Transverse colon (tissue), 4 donors: ENCODE measurements at regions not wholly inside any gene's neighbourhood (a gene's known extent, or its start where the extent isn't known, plus 50 kb on each side); places are given as distances from the start of the nearest gene placed in this dataset.

ENCODE experiments used
- DNase-seq: peaks from one replicate; pipeline ENCODE4 v3.0.0-alpha.2; 2019
- H3K27ac ChIP-seq, 4 donors: fragments of 200-600 bp; sonication (generic); 2 replicates each; pipeline ENCODE4 v1.5.1; 2016 to 2018; ENCODE audit warnings: inconsistent platforms in 4 of 4
- H3K27me3 ChIP-seq: fragments of 200-600 bp; sonication (generic); 2 replicates; pipeline ENCODE4 v1.5.1; 2017; ENCODE audit warnings: inconsistent platforms
- H3K36me3 ChIP-seq, 4 donors: fragments of 200-600 bp; sonication (generic); 2 replicates each; pipeline ENCODE4 v1.5.1; 2017 to 2019; ENCODE audit warnings: inconsistent platforms in 4 of 4
- H3K4me1 ChIP-seq, 4 donors: fragments of 200-600 bp; sonication (generic); 2 replicates each; pipeline ENCODE4 v1.5.1; 2017 to 2020; ENCODE audit warnings: inconsistent platforms in 4 of 4
- H3K4me3 ChIP-seq, 4 donors: fragments of 200-600 bp; sonication (generic); 1 replicate in 1 of 4; 2 replicates in 3 of 4; pipeline versions ENCODE4 v1.5.1 to v1.6.1; 2017 to 2019; ENCODE audit warnings: inconsistent platforms in 4 of 4
- H3K9me3 ChIP-seq, 2 donors: fragments of 200-600 bp; sonication (generic); 2 replicates each; pipeline ENCODE4 v1.5.1; 2017 to 2019; ENCODE audit warnings: inconsistent platforms in 2 of 2
- EP300 ChIP-seq: sonication (generic); formaldehyde crosslinking; IDR thresholded peaks from one replicate; pipeline ENCODE4 v1.6.1; 2017; ENCODE audit warnings: antibody characterized with exemption, low read depth
- POLR2A ChIP-seq: fragments of 450-650 bp; IDR thresholded peaks from one replicate; pipeline ENCODE4 v1.6.1; 2016; ENCODE audit warnings: antibody characterized with exemption, mild to moderate bottlenecking, moderate library complexity
- POLR2AphosphoS5 ChIP-seq, 3 donors: sonication (generic); formaldehyde crosslinking; IDR thresholded peaks; one replicate each; pipeline ENCODE4 v1.6.1; 2016; ENCODE audit warnings: antibody characterized with exemption in 3 of 3
- WGBS, 2 donors: methylation state at CpG; one replicate each; pipeline ENCODE4 v1.1.5; 2018; ENCODE audit warnings: low coverage in 1 of 2; 5-methylcytosine and 5-hydroxymethylcytosine counted together
- in situ Hi-C, 4 donors: fragments of 200-750 bp; cut with MboI; loops; one replicate each; pipeline versions ENCODE4 v1.15.0 to v1.15.1; 2017; ENCODE audit warnings: low sequenced_read_pairs in 3 of 4, low pct_ligation_motif_present in 1 of 4, low pct_unique_long_range_greater_than_20kb in 1 of 4
- intact Hi-C: fragments of 100-400 bp; cut with DNase I; formaldehyde crosslinking; loops from one replicate; pipeline ENCODE4 v1.15.1; 2023; ENCODE audit warnings: low total_unique reads
- TF ChIP-seq, protein P1 (sequence below), 5 experiments: fragments of 200-600 bp in 3 of 5; fragments of 450-650 bp in 2 of 5; sonication (generic) in 3 of 5; IDR thresholded peaks; 1 replicate in 2 of 5; 2 replicates in 3 of 5; pipeline ENCODE4 v1.5.1; 2016 to 2017; ENCODE audit warnings: antibody characterized with exemption in 5 of 5, inconsistent platforms in 3 of 5, mild to moderate bottlenecking in 2 of 5, moderate library complexity in 1 of 5

DNA sequence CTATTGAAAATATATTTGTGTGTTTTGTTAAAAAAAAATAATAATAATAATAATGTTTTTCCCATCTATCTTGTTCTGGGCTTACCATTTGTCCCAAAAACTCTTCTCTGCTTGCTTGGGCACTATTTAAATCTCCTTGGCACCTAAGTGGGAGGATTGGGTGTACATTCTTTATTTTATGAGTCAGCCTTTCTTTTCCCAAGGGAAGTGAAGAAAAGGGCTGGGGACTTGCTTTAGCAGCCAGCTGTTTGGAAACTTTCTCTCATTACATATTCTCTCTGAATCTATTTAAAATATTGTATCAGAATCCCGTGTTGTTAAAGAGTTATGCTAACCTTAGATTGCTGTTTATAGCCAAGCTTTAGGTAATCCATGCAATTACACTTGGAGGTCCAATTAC, 2332.4 kb downstream of the ARAP2 start:
- H3K27ac ChIP-seq = no peak overlapping the region
- no peaks in the 10 kb centered on the region for H3K36me3 ChIP-seq
- intact Hi-C loops (no loop called here), in situ Hi-C loops (no loop called here)
- no peak overlapping the region for H3K4me3 ChIP-seq
- H3K27me3 ChIP-seq = no peaks in the 10 kb centered on the region
- DNase-seq = no peak
- WGBS, 2 donors = 38 to 66% methylated on average over 1 of the region's 1 CpG
- peaks cover 0 to 18% of the 10 kb centered on the region in 2 donors for H3K9me3 ChIP-seq
- H3K4me1 ChIP-seq = no peaks in the 10 kb centered on the region
- TF ChIP-seq EP300 (no peak), POLR2AphosphoS5 (IDR thresholded peaks at IDR 0.05) (no peak), POLR2A (no peak)

DNA sequence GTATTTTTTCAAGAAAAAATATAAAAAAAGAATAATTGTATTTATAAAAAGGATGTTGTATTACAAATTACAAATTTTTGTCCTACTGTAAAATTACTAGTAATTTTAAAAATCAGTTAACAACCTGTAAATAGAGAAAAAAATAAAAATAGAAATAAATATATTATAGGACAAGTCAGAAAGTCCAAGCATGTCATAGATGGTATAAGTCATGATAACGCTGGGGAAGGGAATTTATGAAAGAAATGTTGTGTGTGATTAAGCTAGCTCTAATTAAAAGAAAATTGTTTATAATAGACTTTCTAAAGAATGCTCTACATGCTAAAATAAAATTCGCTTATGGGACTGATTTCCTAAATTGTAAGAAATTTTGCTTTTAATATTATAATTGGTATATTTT, 2329.9 kb downstream of the ARAP2 start:
- DNase-seq = no peak
- H3K4me3 ChIP-seq = no peak overlapping the region
- H3K36me3 ChIP-seq = no peaks in the 10 kb centered on the region
- no peak overlapping the region for H3K27ac ChIP-seq
- no peaks in the 10 kb centered on the region for H3K4me1 ChIP-seq
- H3K27me3 ChIP-seq = no peaks in the 10 kb centered on the region
- WGBS, 2 donors = 61 to 68% methylated on average over 2 of the region's 2 CpGs
- in situ Hi-C loops = no loop called here
- TF ChIP-seq, protein P1, sequence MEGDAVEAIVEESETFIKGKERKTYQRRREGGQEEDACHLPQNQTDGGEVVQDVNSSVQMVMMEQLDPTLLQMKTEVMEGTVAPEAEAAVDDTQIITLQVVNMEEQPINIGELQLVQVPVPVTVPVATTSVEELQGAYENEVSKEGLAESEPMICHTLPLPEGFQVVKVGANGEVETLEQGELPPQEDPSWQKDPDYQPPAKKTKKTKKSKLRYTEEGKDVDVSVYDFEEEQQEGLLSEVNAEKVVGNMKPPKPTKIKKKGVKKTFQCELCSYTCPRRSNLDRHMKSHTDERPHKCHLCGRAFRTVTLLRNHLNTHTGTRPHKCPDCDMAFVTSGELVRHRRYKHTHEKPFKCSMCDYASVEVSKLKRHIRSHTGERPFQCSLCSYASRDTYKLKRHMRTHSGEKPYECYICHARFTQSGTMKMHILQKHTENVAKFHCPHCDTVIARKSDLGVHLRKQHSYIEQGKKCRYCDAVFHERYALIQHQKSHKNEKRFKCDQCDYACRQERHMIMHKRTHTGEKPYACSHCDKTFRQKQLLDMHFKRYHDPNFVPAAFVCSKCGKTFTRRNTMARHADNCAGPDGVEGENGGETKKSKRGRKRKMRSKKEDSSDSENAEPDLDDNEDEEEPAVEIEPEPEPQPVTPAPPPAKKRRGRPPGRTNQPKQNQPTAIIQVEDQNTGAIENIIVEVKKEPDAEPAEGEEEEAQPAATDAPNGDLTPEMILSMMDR (IDR thresholded peaks at IDR 0.05) = no peak
- TF ChIP-seq EP300 (no peak), POLR2AphosphoS5 (IDR thresholded peaks at IDR 0.05) (no peak), POLR2A (no peak)
- H3K9me3 ChIP-seq = peaks cover 0 to 18% of the 10 kb centered on the region in 2 donors
- intact Hi-C loops = no loop called here

DNA sequence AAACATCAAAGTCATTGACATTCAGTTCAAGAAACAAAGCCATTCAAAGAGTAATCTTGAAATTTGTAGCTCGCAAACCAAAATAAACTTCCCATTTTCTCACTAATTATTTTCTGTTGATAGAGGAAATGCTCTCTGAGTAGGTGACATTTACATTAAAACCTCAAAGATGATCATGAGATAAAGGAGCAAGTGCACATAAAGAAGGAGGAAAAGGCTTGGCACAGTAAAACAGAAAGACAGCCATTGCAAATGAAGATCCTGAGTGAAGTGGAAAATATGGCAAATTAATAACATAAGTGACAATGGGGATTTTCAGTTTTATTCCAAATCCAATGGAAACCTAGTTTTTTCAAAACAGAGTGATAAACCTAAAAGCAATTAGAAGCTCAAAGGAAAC, 2320.8 kb downstream of the ARAP2 start:
- no peak overlapping the region for H3K27ac ChIP-seq
- H3K27me3 ChIP-seq = no peaks in the 10 kb centered on the region
- no peaks in the 10 kb centered on the region for H3K9me3 ChIP-seq
- 78 to 92% methylated on average over 1 of the region's 1 CpG for WGBS, 2 donors
- intact Hi-C loops (no loop called here), in situ Hi-C loops (no loop called here)
- H3K36me3 ChIP-seq = no peaks in the 10 kb centered on the region
- DNase-seq = no peak
- H3K4me3 ChIP-seq = no peak overlapping the region
- TF ChIP-seq EP300 (no peak), POLR2AphosphoS5 (IDR thresholded peaks at IDR 0.05) (no peak), POLR2A (no peak)
- TF ChIP-seq, protein P1 (IDR thresholded peaks at IDR 0.05) = no peak
- H3K4me1 ChIP-seq = no peaks in the 10 kb centered on the region

DNA sequence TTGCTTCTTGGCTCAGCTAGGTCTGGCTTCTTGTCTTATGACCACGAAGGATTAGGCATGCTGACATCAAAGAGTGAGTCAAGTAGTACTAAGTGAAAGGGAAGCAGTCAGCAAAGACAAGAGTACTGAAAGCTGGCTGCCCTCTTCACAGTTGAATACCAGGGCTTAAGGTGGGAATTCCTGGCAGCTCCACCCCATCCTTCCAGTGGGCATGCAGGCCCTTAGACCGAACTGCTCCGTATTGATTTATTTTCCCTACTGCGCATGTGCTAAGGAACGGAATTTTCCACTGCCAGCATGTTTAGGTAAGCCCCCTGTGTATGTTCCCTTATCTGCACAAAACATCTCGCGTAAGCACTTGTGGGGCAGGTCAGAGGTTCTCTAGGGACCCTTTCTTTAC, 2320.1 kb downstream of the ARAP2 start:
- no peak overlapping the region for H3K27ac ChIP-seq
- DNase-seq = no peak
- no peaks in the 10 kb centered on the region for H3K4me1 ChIP-seq
- no peak for TF ChIP-seq POLR2AphosphoS5 (IDR thresholded peaks at IDR 0.05)
- TF ChIP-seq EP300 = no peak
- TF ChIP-seq, protein P1 (IDR thresholded peaks at IDR 0.05) = no peak
- TF ChIP-seq POLR2A = no peak
- no peaks in the 10 kb centered on the region for H3K9me3 ChIP-seq
- in situ Hi-C loops = no loop called here
- no peaks in the 10 kb centered on the region for H3K36me3 ChIP-seq
- intact Hi-C loops = no loop called here
- 50 to 58% methylated on average over 1 to 7 of the region's 7 CpGs for WGBS, 2 donors
- H3K27me3 ChIP-seq = no peaks in the 10 kb centered on the region
- no peak overlapping the region for H3K4me3 ChIP-seq

DNA sequence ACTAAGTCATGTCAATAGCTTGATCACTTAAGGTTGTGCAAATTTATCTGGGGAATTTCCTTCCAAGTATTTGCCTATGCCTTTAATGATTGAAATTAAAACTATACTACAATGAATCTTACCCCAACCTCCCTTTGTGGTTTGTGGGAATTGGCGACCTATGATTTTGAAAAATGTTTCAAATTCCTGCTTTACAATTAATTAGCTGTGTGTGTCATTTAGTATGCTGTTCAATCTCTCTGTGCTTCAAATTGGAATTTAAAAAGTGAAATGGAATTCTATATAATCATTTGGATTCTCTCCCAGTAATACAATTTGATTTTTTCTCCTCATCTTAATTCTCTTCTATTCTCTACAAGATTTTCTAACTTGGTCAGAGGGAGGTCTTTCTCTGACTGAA, 2319.5 kb downstream of the ARAP2 start:
- H3K27ac ChIP-seq = no peak overlapping the region
- H3K27me3 ChIP-seq = no peaks in the 10 kb centered on the region
- 79 to 83% methylated on average over 1 of the region's 1 CpG for WGBS, 2 donors
- H3K36me3 ChIP-seq = no peaks in the 10 kb centered on the region
- H3K9me3 ChIP-seq = no peaks in the 10 kb centered on the region
- intact Hi-C loops (no loop called here), in situ Hi-C loops (no loop called here)
- no peaks in the 10 kb centered on the region for H3K4me1 ChIP-seq
- no peak for DNase-seq
- H3K4me3 ChIP-seq = no peak overlapping the region
- no peak for TF ChIP-seq POLR2A
- TF ChIP-seq, protein P1 (IDR thresholded peaks at IDR 0.05) = no peak
- no peak for TF ChIP-seq POLR2AphosphoS5 (IDR thresholded peaks at IDR 0.05)
- no peak for TF ChIP-seq EP300
